Effector memory CD8-positive, alpha-beta T cell (primary cell): ENCODE measurements at regions not wholly inside any gene's neighbourhood (a gene's known extent, or its start where the extent isn't known, plus 50 kb on each side); places are given as distances from the start of the nearest gene placed in this dataset.

Experiments
- ATAC-seq: fragments of 150-1000 bp; cut with Tn5 transposase; replicated peaks from 2 replicates; pipeline ENCODE4 v1.10.0; 2021; ENCODE audit warnings: mild to moderate bottlenecking, moderate library complexity
- DNase-seq, 3 experiments: peaks; one replicate each; pipeline ENCODE4 v3.0.0; 2021
- H3K27ac Mint-ChIP-seq, 2 donors: one replicate each; pipeline ENCODE4 v1.8.0; 2022; ENCODE audit warnings: mild to moderate bottlenecking in 2 of 2, mixed read lengths in 2 of 2, moderate library complexity in 2 of 2
- H3K27me3 Mint-ChIP-seq, 2 donors: one replicate each; pipeline ENCODE4 v1.8.0; 2022; ENCODE audit warnings: mixed read lengths in 2 of 2
- H3K36me3 Mint-ChIP-seq: one replicate; pipeline ENCODE4 v1.8.0; 2022; ENCODE audit warnings: mild to moderate bottlenecking, moderate library complexity, mixed read lengths; ENCODE audit not compliant: insufficient read depth
- H3K4me1 Mint-ChIP-seq, 2 donors: one replicate each; pipeline ENCODE4 v1.8.0; 2022; ENCODE audit warnings: low read depth in 2 of 2, mixed read lengths in 2 of 2
- H3K4me3 Mint-ChIP-seq, 2 donors: one replicate each; pipeline ENCODE4 v1.8.0; 2022; ENCODE audit warnings: mild to moderate bottlenecking in 2 of 2, mixed read lengths in 2 of 2, moderate library complexity in 2 of 2
- H3K9me3 Mint-ChIP-seq, 2 donors: one replicate each; pipeline ENCODE4 v1.8.0; 2022; ENCODE audit warnings: mixed read lengths in 2 of 2

DNA sequence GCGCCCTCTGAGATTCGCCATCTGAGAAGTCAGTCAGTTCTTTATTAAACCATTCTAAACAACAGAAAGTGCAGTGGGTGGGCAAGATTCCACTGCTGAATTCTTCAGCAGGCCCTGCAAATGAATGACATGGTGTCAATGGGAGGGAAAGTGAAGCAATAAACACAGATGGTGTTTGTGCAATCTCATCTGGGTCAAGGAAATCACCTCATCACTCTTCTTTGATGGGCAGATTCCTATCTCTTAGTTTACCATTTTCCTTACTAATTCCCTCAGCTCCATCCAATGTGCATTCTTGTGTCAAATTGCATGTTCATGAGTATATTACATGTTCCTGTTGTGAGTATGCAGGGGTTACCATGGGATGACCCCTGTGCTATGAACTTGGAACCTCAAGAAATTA is 100.7 kb upstream of the CYP1B1 start:
- Mint-ChIP-seq H3K4me1 (no peaks in the 10 kb centered on the region), H3K27ac (no peak overlapping the region), H3K36me3 (no peaks in the 10 kb centered on the region), H3K9me3 (no peaks in the 10 kb centered on the region), H3K4me3 (no peak overlapping the region), H3K27me3 (peaks cover 24 to 38% of the 10 kb centered on the region in 2 donors)
- DNase-seq, result no peak
- no peak for ATAC-seq

GRCh38 chr2:38174646-38175423 is 98.9 kb upstream of the CYP1B1 start:
- H3K4me3 Mint-ChIP-seq, result no peak overlapping the region
- no peak overlapping the region for H3K27ac Mint-ChIP-seq
- H3K9me3 Mint-ChIP-seq, result no peaks in the 10 kb centered on the region
- no peaks in the 10 kb centered on the region for H3K36me3 Mint-ChIP-seq
- H3K27me3 Mint-ChIP-seq, result peaks cover 23 to 56% of the 10 kb centered on the region in 2 donors
- H3K4me1 Mint-ChIP-seq, result no peaks in the 10 kb centered on the region
- DNase-seq, result no peak
- no peak for ATAC-seq

GRCh38 chr2:38174131-38174530 is 98.2 kb upstream of the CYP1B1 start:
- Mint-ChIP-seq H3K36me3 (no peaks in the 10 kb centered on the region), H3K9me3 (no peaks in the 10 kb centered on the region), H3K4me3 (no peak overlapping the region), H3K27me3 (peaks cover 25 to 58% of the 10 kb centered on the region in 2 donors), H3K27ac (no peak overlapping the region), H3K4me1 (no peaks in the 10 kb centered on the region)
- ATAC-seq (no peak), DNase-seq (no peak)

GRCh38 chr2:38173683-38174082 is 97.7 kb upstream of the CYP1B1 start:
- DNase-seq, result no peak
- Mint-ChIP-seq H3K27me3 (peaks cover 25 to 58% of the 10 kb centered on the region in 2 donors), H3K36me3 (no peaks in the 10 kb centered on the region), H3K27ac (no peak overlapping the region), H3K4me3 (no peak overlapping the region), H3K9me3 (no peaks in the 10 kb centered on the region), H3K4me1 (no peaks in the 10 kb centered on the region)
- no peak for ATAC-seq

- Mint-ChIP-seq H3K9me3 (no peaks in the 10 kb centered on the region), H3K4me1 (no peaks in the 10 kb centered on the region), H3K27me3 (peaks cover 32 to 63% of the 10 kb centered on the region in 2 donors), H3K27ac (no peak overlapping the region), H3K4me3 (no peak overlapping the region), H3K36me3 (no peaks in the 10 kb centered on the region)
- DNase-seq (no peak), ATAC-seq (no peak)
Measured at GRCh38 chr2:38171208-38171855, 95.4 kb upstream of the CYP1B1 start.

- DNase-seq (no peak), ATAC-seq (no peak)
- no peaks in the 10 kb centered on the region for H3K9me3 Mint-ChIP-seq
- no peaks in the 10 kb centered on the region for H3K4me1 Mint-ChIP-seq
- no peak overlapping the region for H3K4me3 Mint-ChIP-seq
- no peaks in the 10 kb centered on the region for H3K36me3 Mint-ChIP-seq
- H3K27me3 Mint-ChIP-seq, result peaks cover 36 to 68% of the 10 kb centered on the region in 2 donors
- no peak overlapping the region for H3K27ac Mint-ChIP-seq
Measured at GRCh38 chr2:38170733-38171132, 94.8 kb upstream of the CYP1B1 start.

DNA sequence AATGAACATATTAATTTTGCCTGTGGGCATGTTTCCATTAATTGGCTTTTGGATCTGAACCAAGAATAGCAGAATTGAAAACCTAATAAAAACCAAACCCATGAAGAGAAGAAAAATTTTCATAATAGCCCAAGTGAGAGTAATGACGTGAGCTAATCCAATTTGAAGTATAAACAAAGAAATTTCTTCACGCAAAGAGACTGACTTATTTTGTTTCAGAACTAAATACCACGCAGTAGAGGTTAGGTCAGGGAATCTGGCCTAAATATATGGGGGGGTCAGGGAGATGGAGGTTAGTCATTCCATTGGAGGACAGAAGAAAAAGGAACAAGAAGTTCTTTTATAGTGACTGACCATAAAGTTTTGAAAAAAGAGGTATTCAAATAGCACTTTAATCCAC is 94.1 kb upstream of the CYP1B1 start:
- DNase-seq (no peak), ATAC-seq (no peak)
- Mint-ChIP-seq H3K4me1 (no peaks in the 10 kb centered on the region), H3K9me3 (no peaks in the 10 kb centered on the region), H3K27ac (no peak overlapping the region), H3K36me3 (no peaks in the 10 kb centered on the region), H3K27me3 (peaks cover 39 to 68% of the 10 kb centered on the region in 2 donors), H3K4me3 (no peak overlapping the region)

GRCh38 chr2:38168710-38169480 is 92.9 kb upstream of the CYP1B1 start:
- DNase-seq (no peak), ATAC-seq (no peak)
- no peaks in the 10 kb centered on the region for H3K9me3 Mint-ChIP-seq
- H3K4me1 Mint-ChIP-seq, result no peaks in the 10 kb centered on the region
- peaks cover 51 to 73% of the 10 kb centered on the region in 2 donors for H3K27me3 Mint-ChIP-seq
- no peaks in the 10 kb centered on the region for H3K36me3 Mint-ChIP-seq
- no peak overlapping the region for H3K27ac Mint-ChIP-seq
- no peak overlapping the region for H3K4me3 Mint-ChIP-seq

- no peak for DNase-seq
Measured at GRCh38 chr2:38167968-38168350, 92.0 kb upstream of the CYP1B1 start.

GRCh38 chr2:38165698-38166097 is 89.7 kb upstream of the CYP1B1 start:
- no peaks in the 10 kb centered on the region for H3K9me3 Mint-ChIP-seq
- H3K4me1 Mint-ChIP-seq, result no peaks in the 10 kb centered on the region
- no peaks in the 10 kb centered on the region for H3K36me3 Mint-ChIP-seq
- ATAC-seq, result no peak
- no peak for DNase-seq
- H3K27ac Mint-ChIP-seq, result no peak overlapping the region
- H3K27me3 Mint-ChIP-seq, result peaks cover 63 to 84% of the 10 kb centered on the region in 2 donors
- no peak overlapping the region for H3K4me3 Mint-ChIP-seq

More at GRCh38 chr2:38167968-38168350, 92.0 kb upstream of the CYP1B1 start:
- no peaks in the 10 kb centered on the region for H3K4me1 Mint-ChIP-seq
- peaks cover 54 to 82% of the 10 kb centered on the region in 2 donors for H3K27me3 Mint-ChIP-seq
- H3K36me3 Mint-ChIP-seq, result no peaks in the 10 kb centered on the region
- H3K4me3 Mint-ChIP-seq, result no peak overlapping the region
- H3K9me3 Mint-ChIP-seq, result no peaks in the 10 kb centered on the region
- H3K27ac Mint-ChIP-seq, result no peak overlapping the region
- ATAC-seq, result no peak

- ATAC-seq (no peak), DNase-seq (no peak)
- no peak overlapping the region for H3K27ac Mint-ChIP-seq
- no peaks in the 10 kb centered on the region for H3K36me3 Mint-ChIP-seq
- H3K27me3 Mint-ChIP-seq, result peaks cover 57 to 84% of the 10 kb centered on the region in 2 donors
- no peak overlapping the region for H3K4me3 Mint-ChIP-seq
- no peaks in the 10 kb centered on the region for H3K4me1 Mint-ChIP-seq
- no peaks in the 10 kb centered on the region for H3K9me3 Mint-ChIP-seq
Measured at GRCh38 chr2:38164881-38165280, 88.9 kb upstream of the CYP1B1 start.

- Mint-ChIP-seq H3K27me3 (peaks cover 47 to 84% of the 10 kb centered on the region in 2 donors), H3K9me3 (no peaks in the 10 kb centered on the region), H3K4me1 (no peaks in the 10 kb centered on the region), H3K36me3 (no peaks in the 10 kb centered on the region), H3K27ac (no peak overlapping the region), H3K4me3 (no peak overlapping the region)
- ATAC-seq, result no peak
- DNase-seq, result no peak
Measured at GRCh38 chr2:38163579-38163978, 87.6 kb upstream of the CYP1B1 start.

- H3K36me3 Mint-ChIP-seq, result no peaks in the 10 kb centered on the region
- peaks cover 43 to 84% of the 10 kb centered on the region in 2 donors for H3K27me3 Mint-ChIP-seq
- DNase-seq (peak in 1 of 3 experiments; percentile 4), ATAC-seq (no peak)
- no peak overlapping the region for H3K4me3 Mint-ChIP-seq
- no peaks in the 10 kb centered on the region for H3K9me3 Mint-ChIP-seq
- no peaks in the 10 kb centered on the region for H3K4me1 Mint-ChIP-seq
- no peak overlapping the region for H3K27ac Mint-ChIP-seq
Measured at GRCh38 chr2:38163006-38163405, 87.1 kb upstream of the CYP1B1 start.
